Astrocyte of the spinal cord (primary cell): ENCODE measurements at regions not wholly inside any gene's neighbourhood (a gene's known extent, or its start where the extent isn't known, plus 50 kb on each side); places are given as distances from the start of the nearest gene placed in this dataset.

Experiments used
- DNase-seq: peaks from one replicate; pipeline ENCODE4 v3.0.0; 2011; ENCODE audit warnings: low read depth, low spot score
- H3K4me3 ChIP-seq: 2 replicates; pipeline ENCODE4 v1.5.1; 2011; ENCODE audit warnings: low read depth, mild to moderate bottlenecking, low read length, moderate library complexity
- CTCF ChIP-seq: IDR thresholded peaks from 2 replicates; pipeline ENCODE4 v1.5.1; 2012; ENCODE audit warnings: low read depth, mild to moderate bottlenecking, low read length, inconsistent platforms
- in situ Hi-C: cut with HindIII; loops from 2 replicates; pipeline ENCODE4 v1.10.0; 2017; ENCODE audit warnings: low sequenced_read_pairs

- no peak overlapping the region for H3K4me3 ChIP-seq
- no peak for DNase-seq
- no peak for TF ChIP-seq CTCF
- in situ Hi-C loops: no loop called here
These were observed 233.2 kb downstream of the RBM19 start for GRCh38 chr12:113732916-113733315.

DNA sequence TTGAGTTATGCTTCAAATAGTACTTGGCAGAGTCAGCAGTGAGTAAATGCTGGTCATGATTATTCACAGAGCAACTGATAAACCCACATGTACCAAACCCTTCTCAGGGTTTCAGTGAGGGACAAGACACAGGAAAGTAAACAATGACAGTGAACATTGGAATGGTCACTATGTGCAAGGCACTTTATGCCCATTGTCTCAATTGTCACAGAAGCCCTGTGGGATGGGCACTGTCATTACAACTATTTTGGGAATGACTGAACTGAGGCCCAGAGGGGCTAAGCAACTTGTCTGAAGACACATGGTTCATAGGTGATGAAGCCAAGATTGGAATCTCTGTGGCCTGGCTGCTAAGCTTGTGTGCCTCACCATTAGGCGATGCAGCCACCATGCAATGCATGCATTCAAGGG lies 238.5 kb downstream of the RBM19 start:
- in situ Hi-C loops: no loop called here
- no peak for TF ChIP-seq CTCF
- no peak for DNase-seq
- H3K4me3 ChIP-seq: no peak overlapping the region

GRCh38 chr12:113726254-113726819 lies 239.8 kb downstream of the RBM19 start:
- H3K4me3 ChIP-seq: no peak overlapping the region
- no peak for DNase-seq
- in situ Hi-C loops: no loop called here
- no peak for TF ChIP-seq CTCF

GRCh38 chr12:113725557-113725876 lies 240.6 kb downstream of the RBM19 start:
- H3K4me3 ChIP-seq: no peak overlapping the region
- in situ Hi-C loops: no loop called here
- TF ChIP-seq CTCF: no peak
- DNase-seq: no peak

DNA sequence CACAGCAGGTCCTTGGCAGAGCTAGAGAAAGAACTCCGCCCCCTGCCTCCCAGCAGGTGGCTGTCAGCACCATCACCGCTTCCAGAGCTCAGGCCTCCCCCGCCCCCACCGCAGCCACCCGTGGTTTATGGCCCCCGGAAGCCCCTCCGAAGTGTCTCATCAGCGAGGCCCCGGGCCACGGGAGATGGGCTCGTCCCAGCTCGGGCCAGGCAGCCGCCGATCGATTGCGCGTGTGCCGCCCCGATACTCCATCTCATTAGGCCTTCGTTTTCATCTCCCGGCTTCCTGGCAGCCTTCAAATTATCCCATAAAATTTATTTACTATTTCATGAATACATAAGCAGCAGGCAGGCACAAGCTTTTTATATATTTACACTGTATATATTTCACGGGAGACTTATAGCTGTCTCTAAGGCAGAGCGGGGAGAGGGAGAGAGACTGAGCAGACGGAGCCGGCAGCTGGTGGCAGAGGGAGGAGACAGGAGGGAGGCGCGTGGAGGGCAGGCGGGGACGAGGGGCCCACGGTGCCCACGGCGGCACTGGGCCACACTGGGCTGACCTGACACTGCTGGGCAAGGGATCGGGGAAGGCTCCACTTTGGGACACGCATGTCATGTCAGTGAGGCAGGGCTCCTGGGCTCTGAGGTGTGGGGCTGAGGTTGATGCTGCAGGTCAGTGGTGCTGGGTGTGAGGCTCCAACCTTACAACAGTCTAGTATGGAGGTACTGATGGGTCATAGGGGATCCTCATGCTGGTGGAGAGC lies 241.2 kb downstream of the RBM19 start:
- no peak for DNase-seq
- in situ Hi-C loops: no loop called here
- no peak overlapping the region for H3K4me3 ChIP-seq
- TF ChIP-seq CTCF: no peak

GRCh38 chr12:113723631-113724030 lies 242.5 kb downstream of the RBM19 start:
- no peak overlapping the region for H3K4me3 ChIP-seq
- no peak for DNase-seq
- TF ChIP-seq CTCF: no peak
- in situ Hi-C loops: no loop called here
